Panc1 (cell line): ENCODE measurements at regions not wholly inside any gene's neighbourhood (a gene's known extent, or its start where the extent isn't known, plus 50 kb on each side); places are given as distances from the start of the nearest gene placed in this dataset.

Experiments
- CTCF ChIP-seq: fragments of 450-650 bp; IDR thresholded peaks from 2 replicates; pipeline ENCODE4 v1.5.1; 2017; ENCODE audit warnings: mild to moderate bottlenecking
- POLR2AphosphoS5 ChIP-seq: IDR thresholded peaks from 2 replicates; pipeline ENCODE4 v1.6.1; 2012; ENCODE audit warnings: mild to moderate bottlenecking, low read depth, low read length, moderate library complexity
- REST ChIP-seq, 2 experiments: IDR thresholded peaks; 2 replicates each; pipeline ENCODE4 v1.6.1; 2011 to 2012; ENCODE audit warnings: low read depth in 2 of 2, control low read depth in 1 of 2, low read length in 1 of 2, mild to moderate bottlenecking in 1 of 2, moderate library complexity in 1 of 2; ENCODE audit not compliant: insufficient read depth in 1 of 2
- SIN3A ChIP-seq: IDR thresholded peaks from 2 replicates; pipeline ENCODE4 v1.6.1; 2012; ENCODE audit warnings: low read depth, mild to moderate bottlenecking, low read length, moderate library complexity, borderline replicate concordance; ENCODE audit not compliant: insufficient read depth
- TCF7L2 ChIP-seq: IDR thresholded peaks from 2 replicates; pipeline ENCODE4 v1.6.1; 2011; ENCODE audit warnings: mild to moderate bottlenecking, low read depth, low read length, inconsistent platforms

GRCh38 chrX:87376896-87377295, 140.7 kb upstream of the KLHL4 start:
- no peak for TF ChIP-seq SIN3A
- no peak for TF ChIP-seq CTCF
- no peak for TF ChIP-seq REST (IDR thresholded peaks at IDR 0.05; ENCODE audit: insufficient read depth in 1 of 2, low read depth in 2 of 2, low read length in 1 of 2)
- no peak for TF ChIP-seq POLR2AphosphoS5
- TF ChIP-seq TCF7L2: no peak
